ENCODE measurements at regions not wholly inside any gene's neighbourhood (a gene's known extent, or its start where the extent isn't known, plus 50 kb on each side); places are given as distances from the start of the nearest gene placed in this dataset.

- no peak for TF ChIP-seq CTCF (IDR thresholded peaks at IDR 0.05)
Observed at GRCh38 chr5:40397976-40398375, 281.7 kb upstream of the PTGER4 start.

GRCh38 chr5:40397091-40397490 is 282.6 kb upstream of the PTGER4 start:
- Histone ChIP-seq H3K9me3 (no peaks in the 10 kb centered on the region), H3K27me3 (no peaks in the 10 kb centered on the region), H3K4me3 (no peak overlapping the region), H3K4me1 (no peaks in the 10 kb centered on the region), H3K36me3 (no peaks in the 10 kb centered on the region), H3K27ac (no peak overlapping the region)
- intact Hi-C loops (cut with DNase I): no loop called here
- no peak for DNase-seq (ENCODE audit: low spot score in 2 of 2)
- no peak for TF ChIP-seq CTCF (IDR thresholded peaks at IDR 0.05)

More at GRCh38 chr5:40397976-40398375, 281.7 kb upstream of the PTGER4 start:
- Histone ChIP-seq H3K4me3 (no peak overlapping the region), H3K27ac (no peak overlapping the region), H3K27me3 (no peaks in the 10 kb centered on the region), H3K9me3 (no peaks in the 10 kb centered on the region), H3K36me3 (no peaks in the 10 kb centered on the region), H3K4me1 (no peaks in the 10 kb centered on the region)
- intact Hi-C loops (cut with DNase I): no loop called here
- DNase-seq (ENCODE audit: low spot score in 2 of 2): no peak

- H3K27me3 ChIP-seq: no peaks in the 10 kb centered on the region
- H3K27ac ChIP-seq: no peak overlapping the region
- TF ChIP-seq CTCF (IDR thresholded peaks at IDR 0.05): no peak
- no peaks in the 10 kb centered on the region for H3K9me3 ChIP-seq
- no peak overlapping the region for H3K4me3 ChIP-seq
- H3K4me1 ChIP-seq: no peaks in the 10 kb centered on the region
- DNase-seq (ENCODE audit: low spot score in 2 of 2): no peak
- H3K36me3 ChIP-seq: no peaks in the 10 kb centered on the region
- intact Hi-C loops (cut with DNase I): no loop called here
Observed at GRCh38 chr5:40396317-40396716, 283.4 kb upstream of the PTGER4 start.

GRCh38 chr5:40395251-40395650 is 284.5 kb upstream of the PTGER4 start:
- Histone ChIP-seq H3K27ac (no peak overlapping the region), H3K36me3 (no peaks in the 10 kb centered on the region), H3K9me3 (no peaks in the 10 kb centered on the region), H3K4me3 (no peak overlapping the region), H3K4me1 (no peaks in the 10 kb centered on the region), H3K27me3 (no peaks in the 10 kb centered on the region)
- no peak for TF ChIP-seq CTCF (IDR thresholded peaks at IDR 0.05)
- DNase-seq (ENCODE audit: low spot score in 2 of 2): no peak
- intact Hi-C loops (cut with DNase I): no loop called here

GRCh38 chr5:40394698-40395097 is 285.0 kb upstream of the PTGER4 start:
- H3K4me1 ChIP-seq: no peaks in the 10 kb centered on the region
- no peaks in the 10 kb centered on the region for H3K27me3 ChIP-seq
- no peaks in the 10 kb centered on the region for H3K36me3 ChIP-seq
- H3K4me3 ChIP-seq: no peak overlapping the region
- DNase-seq (ENCODE audit: low spot score in 2 of 2): no peak
- no peaks in the 10 kb centered on the region for H3K9me3 ChIP-seq
- TF ChIP-seq CTCF (IDR thresholded peaks at IDR 0.05): no peak
- H3K27ac ChIP-seq: no peak overlapping the region
- intact Hi-C loops (cut with DNase I): no loop called here

GRCh38 chr5:40391642-40392041 is 288.1 kb upstream of the PTGER4 start:
- DNase-seq (ENCODE audit: low spot score in 2 of 2): no peak
- Histone ChIP-seq H3K9me3 (no peaks in the 10 kb centered on the region), H3K4me3 (no peak overlapping the region), H3K36me3 (no peaks in the 10 kb centered on the region), H3K4me1 (no peaks in the 10 kb centered on the region), H3K27ac (no peak overlapping the region), H3K27me3 (no peaks in the 10 kb centered on the region)
- intact Hi-C loops (cut with DNase I): no loop called here
- TF ChIP-seq CTCF (IDR thresholded peaks at IDR 0.05): no peak

Data from ascending aorta (tissue), 2 donors.